ENCODE measurements at regions not wholly inside any gene's neighbourhood (a gene's known extent, or its start where the extent isn't known, plus 50 kb on each side); places are given as distances from the start of the nearest gene placed in this dataset.
A peak's percentile ranks its signal among the peaks of the same experiment; 100 is the strongest.

GRCh38 chr7:125390981-125391380 lies 461.4 kb upstream of the POT1 start:
- no peak for TF ChIP-seq CTCF (conservative IDR thresholded peaks at IDR 0.05; ENCODE audit: low read depth, low read length)
- H3K4me3 ChIP-seq (ENCODE audit: low read depth, low read length): no peak overlapping the region
- no peak for DNase-seq (ENCODE audit: low read depth)

GRCh38 chr7:125386211-125386610 lies 456.6 kb upstream of the POT1 start:
- H3K4me3 ChIP-seq (ENCODE audit: low read depth, low read length): no peak overlapping the region
- no peak for DNase-seq (ENCODE audit: low read depth)
- no peak for TF ChIP-seq CTCF (conservative IDR thresholded peaks at IDR 0.05; ENCODE audit: low read depth, low read length)

GRCh38 chr7:125383324-125383723 lies 453.7 kb upstream of the POT1 start:
- TF ChIP-seq CTCF (conservative IDR thresholded peaks at IDR 0.05; ENCODE audit: low read depth, low read length): no peak
- H3K4me3 ChIP-seq (ENCODE audit: low read depth, low read length): no peak overlapping the region
- DNase-seq (ENCODE audit: low read depth): no peak

- no peak for TF ChIP-seq CTCF (conservative IDR thresholded peaks at IDR 0.05; ENCODE audit: low read depth, low read length)
- DNase-seq (ENCODE audit: low read depth): no peak
- H3K4me3 ChIP-seq (ENCODE audit: low read depth, low read length): no peak overlapping the region
Measured at GRCh38 chr7:125382401-125382800, 452.8 kb upstream of the POT1 start.

GRCh38 chr7:125375942-125376341 lies 446.3 kb upstream of the POT1 start:
- no peak for TF ChIP-seq CTCF (conservative IDR thresholded peaks at IDR 0.05; ENCODE audit: low read depth, low read length)
- no peak for DNase-seq (ENCODE audit: low read depth)
- no peak overlapping the region for H3K4me3 ChIP-seq (ENCODE audit: low read depth, low read length)

- no peak overlapping the region for H3K4me3 ChIP-seq (ENCODE audit: low read depth, low read length)
- no peak for DNase-seq (ENCODE audit: low read depth)
- no peak for TF ChIP-seq CTCF (conservative IDR thresholded peaks at IDR 0.05; ENCODE audit: low read depth, low read length)
Measured at GRCh38 chr7:125370502-125370901, 440.9 kb upstream of the POT1 start.

- DNase-seq (ENCODE audit: low read depth): peak; percentile 84
- no peak overlapping the region for H3K4me3 ChIP-seq (ENCODE audit: low read depth, low read length)
Measured at GRCh38 chr7:125363873-125364272, 434.2 kb upstream of the POT1 start.

More at GRCh38 chr7:125363873-125364272, 434.2 kb upstream of the POT1 start:
- peak; percentile 30 for TF ChIP-seq CTCF (conservative IDR thresholded peaks at IDR 0.05; ENCODE audit: low read depth, low read length)

Data from choroid plexus epithelial cell (primary cell).